ENCODE measurements at regions not wholly inside any gene's neighbourhood (a gene's known extent, or its start where the extent isn't known, plus 50 kb on each side); places are given as distances from the start of the nearest gene placed in this dataset.

GRCh38 chr10:21330628-21331020 is 194.9 kb downstream of the SKIDA1 start:
- no peak overlapping the region for H3K4me3 ChIP-seq (ENCODE audit: low read depth, low read length)
- TF ChIP-seq CTCF (IDR thresholded peaks at IDR 0.05; ENCODE audit: borderline replicate concordance, insufficient read depth, low read depth, low read length): no peak

- TF ChIP-seq CTCF (IDR thresholded peaks at IDR 0.05; ENCODE audit: borderline replicate concordance, insufficient read depth, low read depth, low read length): no peak
- H3K4me3 ChIP-seq (ENCODE audit: low read depth, low read length): no peak overlapping the region
Measured at GRCh38 chr10:21329995-21330627, 195.4 kb downstream of the SKIDA1 start.

- no peak overlapping the region for H3K4me3 ChIP-seq (ENCODE audit: low read depth, low read length)
- no peak for TF ChIP-seq CTCF (IDR thresholded peaks at IDR 0.05; ENCODE audit: borderline replicate concordance, insufficient read depth, low read depth, low read length)
Measured at GRCh38 chr10:21327289-21327993, 198.0 kb downstream of the SKIDA1 start.

GRCh38 chr10:21326594-21327288 is 198.7 kb downstream of the SKIDA1 start:
- no peak for TF ChIP-seq CTCF (IDR thresholded peaks at IDR 0.05; ENCODE audit: borderline replicate concordance, insufficient read depth, low read depth, low read length)
- no peak overlapping the region for H3K4me3 ChIP-seq (ENCODE audit: low read depth, low read length)

- TF ChIP-seq CTCF (IDR thresholded peaks at IDR 0.05; ENCODE audit: borderline replicate concordance, insufficient read depth, low read depth, low read length): no peak
- no peak overlapping the region for H3K4me3 ChIP-seq (ENCODE audit: low read depth, low read length)
Measured at GRCh38 chr10:21318540-21319167, 206.8 kb downstream of the SKIDA1 start.

GRCh38 chr10:21317902-21318301 is 207.6 kb downstream of the SKIDA1 start:
- no peak for TF ChIP-seq CTCF (IDR thresholded peaks at IDR 0.05; ENCODE audit: borderline replicate concordance, insufficient read depth, low read depth, low read length)
- H3K4me3 ChIP-seq (ENCODE audit: low read depth, low read length): no peak overlapping the region

Measured in GM12875 (cell line).